ENCODE measurements at regions not wholly inside any gene's neighbourhood (a gene's known extent, or its start where the extent isn't known, plus 50 kb on each side); places are given as distances from the start of the nearest gene placed in this dataset.

DNA sequence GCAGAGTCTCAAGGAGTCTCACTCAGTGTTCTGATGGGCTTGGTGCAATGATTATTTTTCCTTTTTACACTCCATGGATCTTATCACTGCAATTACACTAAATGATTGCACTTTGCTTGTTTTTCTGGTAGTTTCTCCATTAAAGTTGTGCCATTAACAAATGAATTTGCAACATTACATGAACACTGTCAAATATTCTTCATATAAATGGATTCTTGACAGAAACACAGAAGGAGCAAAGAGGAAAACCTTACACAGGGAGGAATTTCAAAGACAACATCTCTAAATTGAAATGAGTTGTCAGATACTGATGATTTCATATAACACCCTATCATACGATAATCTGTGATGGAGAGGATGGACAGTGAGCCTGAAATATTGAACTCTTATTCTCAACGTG lies 65.4 kb upstream of the CHST9 start:
- no peak for DNase-seq

GRCh38 chr18:27249933-27250332 lies 64.8 kb upstream of the CHST9 start:
- no peak for DNase-seq

- DNase-seq: no peak
Measured at GRCh38 chr18:27244259-27244658, 59.2 kb upstream of the CHST9 start.

- no peak for DNase-seq
Measured at GRCh38 chr18:27242392-27243047, 57.4 kb upstream of the CHST9 start.

- no peak for DNase-seq
Measured at GRCh38 chr18:27240383-27240782, 55.3 kb upstream of the CHST9 start.

DNA sequence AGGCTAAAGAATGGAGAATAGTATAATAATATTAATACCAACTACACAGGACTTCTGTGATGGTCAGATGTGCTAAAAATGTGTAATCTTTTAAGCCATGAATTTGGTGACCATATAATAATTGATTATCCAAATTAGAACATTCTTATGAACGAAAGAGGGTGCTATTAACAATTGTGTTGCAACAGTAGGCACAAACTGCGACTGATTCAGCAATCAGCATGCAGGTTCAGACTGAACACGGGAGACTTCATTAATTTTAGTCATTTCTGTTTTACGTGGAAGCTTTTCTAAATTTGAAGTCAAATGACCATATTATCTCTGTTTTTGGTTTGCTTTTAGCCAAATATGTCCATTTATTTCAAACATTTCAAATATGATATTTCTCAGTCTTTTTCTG lies 54.6 kb upstream of the CHST9 start:
- DNase-seq: no peak

GRCh38 chr18:27235218-27235870 lies 50.2 kb upstream of the CHST9 start:
- DNase-seq: no peak
